CD4-positive, alpha-beta T cell treated with Interleukin-12 subunit alpha and Interleukin-12 subunit beta, for 1 hour (primary cell): ENCODE measurements at regions not wholly inside any gene's neighbourhood (a gene's known extent, or its start where the extent isn't known, plus 50 kb on each side); places are given as distances from the start of the nearest gene placed in this dataset.

ENCODE experiments used
- DNase-seq: peaks from one replicate; pipeline ENCODE4 v3.0.0-alpha.2; 2020

GRCh38 chr3:101172516-101172915 is 147.9 kb downstream of the IMPG2 start:
- DNase-seq = no peak

- DNase-seq = no peak
Measured at GRCh38 chr3:101171681-101172191, 148.6 kb downstream of the IMPG2 start.

GRCh38 chr3:101170806-101171558 is 149.4 kb downstream of the IMPG2 start:
- no peak for DNase-seq

GRCh38 chr3:101170062-101170771 is 150.2 kb downstream of the IMPG2 start:
- DNase-seq = no peak

- no peak for DNase-seq
Measured at GRCh38 chr3:101169516-101169915, 150.9 kb downstream of the IMPG2 start.

- no peak for DNase-seq
Measured at GRCh38 chr3:101167376-101167775, 153.0 kb downstream of the IMPG2 start.

- DNase-seq = no peak
Measured at GRCh38 chr3:101166150-101166549, 154.2 kb downstream of the IMPG2 start.

GRCh38 chr3:101163554-101163953 is 156.8 kb downstream of the IMPG2 start:
- DNase-seq = no peak

- DNase-seq = no peak
Measured at GRCh38 chr3:101159478-101159877, 160.9 kb downstream of the IMPG2 start.

- no peak for DNase-seq
Measured at GRCh38 chr3:101158374-101158773, 162.0 kb downstream of the IMPG2 start.

GRCh38 chr3:101156787-101157345 is 163.5 kb downstream of the IMPG2 start:
- no peak for DNase-seq

GRCh38 chr3:101155825-101156224 is 162.6 kb upstream of the ABI3BP start:
- DNase-seq = no peak

- no peak for DNase-seq
Measured at GRCh38 chr3:101154401-101154800, 161.2 kb upstream of the ABI3BP start.

- no peak for DNase-seq
Measured at GRCh38 chr3:101151286-101151913, 158.2 kb upstream of the ABI3BP start.

GRCh38 chr3:101150504-101150903 is 157.3 kb upstream of the ABI3BP start:
- DNase-seq = no peak

- no peak for DNase-seq
Measured at GRCh38 chr3:101149707-101150106, 156.5 kb upstream of the ABI3BP start.

GRCh38 chr3:101149251-101149650 is 156.0 kb upstream of the ABI3BP start:
- no peak for DNase-seq

- no peak for DNase-seq
Measured at GRCh38 chr3:101148001-101148400, 154.8 kb upstream of the ABI3BP start.

- no peak for DNase-seq
Measured at GRCh38 chr3:101146946-101147345, 153.7 kb upstream of the ABI3BP start.

GRCh38 chr3:101144105-101144504 is 150.9 kb upstream of the ABI3BP start:
- no peak for DNase-seq

GRCh38 chr3:101143012-101143411 is 149.8 kb upstream of the ABI3BP start:
- DNase-seq = no peak

GRCh38 chr3:101142160-101142559 is 148.9 kb upstream of the ABI3BP start:
- DNase-seq = no peak

GRCh38 chr3:101141135-101141534 is 147.9 kb upstream of the ABI3BP start:
- no peak for DNase-seq
